ENCODE measurements at regions not wholly inside any gene's neighbourhood (a gene's known extent, or its start where the extent isn't known, plus 50 kb on each side); places are given as distances from the start of the nearest gene placed in this dataset.

DNA sequence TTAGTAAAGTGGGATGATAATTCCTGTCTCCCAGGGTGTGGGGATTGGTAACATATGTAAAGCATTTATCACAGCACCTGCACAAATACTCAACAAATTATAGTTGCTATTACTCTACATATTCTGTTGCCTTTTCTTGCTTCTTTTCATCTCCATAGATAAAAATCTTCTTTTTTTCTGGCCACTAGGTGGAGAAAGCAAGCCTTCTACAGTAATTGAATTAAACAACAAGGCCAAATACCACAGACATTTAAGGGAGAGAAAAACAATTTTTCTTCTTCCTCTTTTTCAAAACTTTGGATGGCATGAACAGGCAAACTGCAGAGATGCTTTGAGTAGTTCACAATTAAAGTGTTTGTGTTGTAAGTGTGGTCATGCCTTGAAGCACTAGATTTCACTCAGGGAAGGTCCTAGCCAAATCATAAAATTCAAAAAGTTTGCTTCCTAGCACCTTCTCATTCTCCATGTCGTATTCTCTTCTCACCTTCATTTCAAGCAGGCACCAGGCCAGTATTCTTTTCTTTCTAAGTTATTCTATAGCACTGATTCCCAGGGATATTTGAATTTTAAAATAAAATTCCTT lies 493.4 kb upstream of the TGFBR2 start (continued):
- TF ChIP-seq, protein P1, sequence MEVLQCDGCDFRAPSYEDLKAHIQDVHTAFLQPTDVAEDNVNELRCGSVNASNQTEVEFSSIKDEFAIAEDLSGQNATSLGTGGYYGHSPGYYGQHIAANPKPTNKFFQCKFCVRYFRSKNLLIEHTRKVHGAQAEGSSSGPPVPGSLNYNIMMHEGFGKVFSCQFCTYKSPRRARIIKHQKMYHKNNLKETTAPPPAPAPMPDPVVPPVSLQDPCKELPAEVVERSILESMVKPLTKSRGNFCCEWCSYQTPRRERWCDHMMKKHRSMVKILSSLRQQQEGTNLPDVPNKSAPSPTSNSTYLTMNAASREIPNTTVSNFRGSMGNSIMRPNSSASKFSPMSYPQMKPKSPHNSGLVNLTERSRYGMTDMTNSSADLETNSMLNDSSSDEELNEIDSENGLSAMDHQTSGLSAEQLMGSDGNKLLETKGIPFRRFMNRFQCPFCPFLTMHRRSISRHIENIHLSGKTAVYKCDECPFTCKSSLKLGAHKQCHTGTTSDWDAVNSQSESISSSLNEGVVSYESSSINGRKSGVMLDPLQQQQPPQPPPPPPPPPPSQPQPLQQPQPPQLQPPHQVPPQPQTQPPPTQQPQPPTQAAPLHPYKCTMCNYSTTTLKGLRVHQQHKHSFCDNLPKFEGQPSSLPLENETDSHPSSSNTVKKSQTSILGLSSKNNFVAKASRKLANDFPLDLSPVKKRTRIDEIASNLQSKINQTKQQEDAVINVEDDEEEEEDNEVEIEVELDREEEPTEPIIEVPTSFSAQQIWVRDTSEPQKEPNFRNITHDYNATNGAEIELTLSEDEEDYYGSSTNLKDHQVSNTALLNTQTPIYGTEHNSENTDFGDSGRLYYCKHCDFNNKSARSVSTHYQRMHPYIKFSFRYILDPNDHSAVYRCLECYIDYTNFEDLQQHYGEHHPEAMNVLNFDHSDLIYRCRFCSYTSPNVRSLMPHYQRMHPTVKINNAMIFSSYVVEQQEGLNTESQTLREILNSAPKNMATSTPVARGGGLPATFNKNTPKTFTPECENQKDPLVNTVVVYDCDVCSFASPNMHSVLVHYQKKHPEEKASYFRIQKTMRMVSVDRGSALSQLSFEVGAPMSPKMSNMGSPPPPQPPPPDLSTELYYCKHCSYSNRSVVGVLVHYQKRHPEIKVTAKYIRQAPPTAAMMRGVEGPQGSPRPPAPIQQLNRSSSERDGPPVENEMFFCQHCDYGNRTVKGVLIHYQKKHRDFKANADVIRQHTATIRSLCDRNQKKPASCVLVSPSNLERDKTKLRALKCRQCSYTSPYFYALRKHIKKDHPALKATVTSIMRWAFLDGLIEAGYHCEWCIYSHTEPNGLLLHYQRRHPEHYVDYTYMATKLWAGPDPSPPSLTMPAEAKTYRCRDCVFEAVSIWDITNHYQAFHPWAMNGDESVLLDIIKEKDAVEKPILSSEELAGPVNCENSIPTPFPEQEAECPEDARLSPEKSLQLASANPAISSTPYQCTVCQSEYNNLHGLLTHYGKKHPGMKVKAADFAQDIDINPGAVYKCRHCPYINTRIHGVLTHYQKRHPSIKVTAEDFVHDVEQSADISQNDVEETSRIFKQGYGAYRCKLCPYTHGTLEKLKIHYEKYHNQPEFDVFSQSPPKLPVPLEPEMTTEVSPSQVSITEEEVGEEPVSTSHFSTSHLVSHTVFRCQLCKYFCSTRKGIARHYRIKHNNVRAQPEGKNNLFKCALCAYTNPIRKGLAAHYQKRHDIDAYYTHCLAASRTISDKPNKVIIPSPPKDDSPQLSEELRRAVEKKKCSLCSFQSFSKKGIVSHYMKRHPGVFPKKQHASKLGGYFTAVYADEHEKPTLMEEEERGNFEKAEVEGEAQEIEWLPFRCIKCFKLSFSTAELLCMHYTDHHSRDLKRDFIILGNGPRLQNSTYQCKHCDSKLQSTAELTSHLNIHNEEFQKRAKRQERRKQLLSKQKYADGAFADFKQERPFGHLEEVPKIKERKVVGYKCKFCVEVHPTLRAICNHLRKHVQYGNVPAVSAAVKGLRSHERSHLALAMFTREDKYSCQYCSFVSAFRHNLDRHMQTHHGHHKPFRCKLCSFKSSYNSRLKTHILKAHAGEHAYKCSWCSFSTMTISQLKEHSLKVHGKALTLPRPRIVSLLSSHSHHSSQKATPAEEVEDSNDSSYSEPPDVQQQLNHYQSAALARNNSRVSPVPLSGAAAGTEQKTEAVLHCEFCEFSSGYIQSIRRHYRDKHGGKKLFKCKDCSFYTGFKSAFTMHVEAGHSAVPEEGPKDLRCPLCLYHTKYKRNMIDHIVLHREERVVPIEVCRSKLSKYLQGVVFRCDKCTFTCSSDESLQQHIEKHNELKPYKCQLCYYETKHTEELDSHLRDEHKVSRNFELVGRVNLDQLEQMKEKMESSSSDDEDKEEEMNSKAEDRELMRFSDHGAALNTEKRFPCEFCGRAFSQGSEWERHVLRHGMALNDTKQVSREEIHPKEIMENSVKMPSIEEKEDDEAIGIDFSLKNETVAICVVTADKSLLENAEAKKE (CRISPR knock-in tag; IDR thresholded peaks at IDR 0.05) = no peak

DNA sequence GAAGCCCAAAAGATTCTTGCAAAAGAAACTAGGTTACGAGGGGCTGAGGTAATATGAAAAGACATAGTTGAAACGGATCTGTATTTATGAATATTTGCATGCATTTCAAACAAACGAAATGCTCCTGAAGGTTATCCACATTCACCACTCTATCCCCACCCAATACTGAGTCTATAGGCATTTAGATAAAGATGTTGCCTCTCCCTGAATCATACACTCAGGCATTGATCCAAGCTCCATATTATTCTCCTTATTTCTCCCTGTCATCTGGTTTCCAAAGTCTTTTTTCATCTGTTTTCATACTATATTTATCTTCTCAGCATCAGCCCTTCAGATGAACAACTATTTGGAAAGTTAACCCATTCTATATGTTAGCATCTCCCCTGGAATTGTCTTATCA lies 492.5 kb upstream of the TGFBR2 start:
- Mint-ChIP-seq H3K27ac (no peak overlapping the region), H3K27me3 (ENCODE audit: insufficient read depth, low read depth, poor library complexity) (no peaks in the 10 kb centered on the region), H3K36me3 (ENCODE audit: low read depth) (no peaks in the 10 kb centered on the region), H3K4me1 (peaks cover 4% of the 10 kb centered on the region), H3K4me3 (no peak overlapping the region), H3K9me3 (no peaks in the 10 kb centered on the region)
- DNase-seq (ENCODE audit: low spot score) (no peak), ATAC-seq (no peak)
- no peaks in the 10 kb centered on the region for H3K4me1 ChIP-seq (ENCODE audit: insufficient read depth)
- no peak overlapping the region for H3K4me3 ChIP-seq
- H4K20me1 ChIP-seq (replicated peaks; ENCODE audit: insufficient read depth) = no peaks in the 10 kb centered on the region
- H3K9me2 ChIP-seq (ENCODE audit: insufficient read depth) = no peaks in the 10 kb centered on the region
- no peak overlapping the region for H2AFZ ChIP-seq
- no peaks in the 10 kb centered on the region for H3K36me3 ChIP-seq (ENCODE audit: insufficient read depth)
- H3K27me3 ChIP-seq (ENCODE audit: insufficient read depth) = no peaks in the 10 kb centered on the region
- no peak overlapping the region for H3K27ac ChIP-seq (ENCODE audit: low read depth)
- no peaks in the 10 kb centered on the region for H3F3A ChIP-seq (replicated peaks; ENCODE audit: low read depth)
- H3K4me2 ChIP-seq = no peak overlapping the region
- no peaks in the 10 kb centered on the region for H3K79me2 ChIP-seq (replicated peaks; ENCODE audit: insufficient read depth)
- no peak for TF ChIP-seq NANOG (IDR thresholded peaks at IDR 0.05; ENCODE audit: borderline replicate concordance)
- no peak for TF ChIP-seq EZH2phosphoT487 (IDR thresholded peaks at IDR 0.05; ENCODE audit: unreplicated experiment)
- no peak for TF ChIP-seq EZH2 (IDR thresholded peaks at IDR 0.05; ENCODE audit: low read depth, unreplicated experiment)
- TF ChIP-seq, protein P2, sequence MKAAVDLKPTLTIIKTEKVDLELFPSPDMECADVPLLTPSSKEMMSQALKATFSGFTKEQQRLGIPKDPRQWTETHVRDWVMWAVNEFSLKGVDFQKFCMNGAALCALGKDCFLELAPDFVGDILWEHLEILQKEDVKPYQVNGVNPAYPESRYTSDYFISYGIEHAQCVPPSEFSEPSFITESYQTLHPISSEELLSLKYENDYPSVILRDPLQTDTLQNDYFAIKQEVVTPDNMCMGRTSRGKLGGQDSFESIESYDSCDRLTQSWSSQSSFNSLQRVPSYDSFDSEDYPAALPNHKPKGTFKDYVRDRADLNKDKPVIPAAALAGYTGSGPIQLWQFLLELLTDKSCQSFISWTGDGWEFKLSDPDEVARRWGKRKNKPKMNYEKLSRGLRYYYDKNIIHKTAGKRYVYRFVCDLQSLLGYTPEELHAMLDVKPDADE (IDR thresholded peaks at IDR 0.05) = no peak
- no peak for TF ChIP-seq POLR2AphosphoS5 (IDR thresholded peaks at IDR 0.05; ENCODE audit: low read depth)
- TF ChIP-seq ZNF114 (CRISPR knock-in tag; IDR thresholded peaks at IDR 0.05) = no peak
- no peak for TF ChIP-seq STAT1 (IDR thresholded peaks at IDR 0.05; ENCODE audit: unreplicated experiment)
- no peak for TF ChIP-seq CREB1 (CRISPR knock-in tag; IDR thresholded peaks at IDR 0.05; ENCODE audit: low read depth)

All from GM23338 (cell line).